GM12878 (cell line): ENCODE measurements at regions not wholly inside any gene's neighbourhood (a gene's known extent, or its start where the extent isn't known, plus 50 kb on each side); places are given as distances from the start of the nearest gene placed in this dataset.

Experiments used
- ATAC-seq: fragments of 200-7000 bp; cut with Tn5 transposase; 3 replicates; pipeline ENCODE4 v1.9.1; 2020; ENCODE audit warnings: mild to moderate bottlenecking, moderate library complexity
- BruUV-seq: library from RNA; stranded (reverse); fragments of 400-500 nt; replicated peaks from 2 replicates; lab custom pipeline; 2021; lab: Mats Ljungman, UMichigan
- CTCF ChIA-PET: fragments of 300-600 bp; sonication (Branson Sonifier 250); formaldehyde crosslinking; extraction: SDS; loops from one replicate; lab custom pipeline; 2021; ENCODE audit warnings: inconsistent platforms; lab: Yijun Ruan, JAX
- POLR2A ChIA-PET: fragments of 350-600 bp; formaldehyde crosslinking; extraction: SDS; loops from one replicate; lab custom pipeline; 2021; ENCODE audit warnings: inconsistent platforms; lab: Charles Lee
- RAD21 ChIA-PET: fragments of 300-600 bp; sonication (Branson Sonifier 250); formaldehyde crosslinking; loops from one replicate; lab custom pipeline; 2023; ENCODE audit warnings: antibody characterized with exemption; ENCODE audit not compliant: unreplicated experiment; lab: Charles Lee
- SMC1A ChIA-PET: fragments of 300-600 bp; sonication (Branson Sonifier 250); formaldehyde crosslinking; loops from one replicate; lab custom pipeline; 2023; ENCODE audit not compliant: unreplicated experiment, uncharacterized antibody; lab: Charles Lee
- DNase-seq: peaks from one replicate; pipeline ENCODE4 v3.0.0-alpha.2; 2011; ENCODE audit warnings: low read depth, low spot score
- FAIRE-seq: peaks from 3 replicates; lab custom pipeline; 2011; peaks lifted over from hg19 to GRCh38; lab: Jason Lieb, UNC
- H2AFZ ChIP-seq: 2 replicates; pipeline ENCODE4 v1.6.0; 2011; ENCODE audit warnings: low read depth, low read length, control low read depth; ENCODE audit not compliant: control insufficient read depth
- H3K27ac ChIP-seq: 2 replicates; pipeline ENCODE4 v1.5.1; 2011; ENCODE audit warnings: control low read depth; ENCODE audit not compliant: control insufficient read depth, insufficient read depth
- H3K27me3 ChIP-seq, 2 experiments: replicated peaks in 1 of 2; 2 replicates each; pipeline versions ENCODE4 v1.6.0 to v1.6.1; 2011; ENCODE audit warnings: low read length in 1 of 2; ENCODE audit not compliant: control insufficient read depth in 2 of 2, insufficient read depth in 2 of 2
- H3K36me3 ChIP-seq, 2 experiments: 2 replicates each; pipeline ENCODE4 v1.5.1; 2011; ENCODE audit warnings: low read length in 1 of 2; ENCODE audit not compliant: control insufficient read depth in 2 of 2, insufficient read depth in 2 of 2
- H3K4me1 ChIP-seq: 2 replicates; pipeline ENCODE4 v1.6.1; 2011; ENCODE audit warnings: mild to moderate bottlenecking, low read length, moderate library complexity, mixed read lengths; ENCODE audit not compliant: control insufficient read depth, insufficient read depth
- H3K4me2 ChIP-seq: 2 replicates; pipeline ENCODE4 v1.6.0; 2011; ENCODE audit warnings: control low read depth; ENCODE audit not compliant: control insufficient read depth, insufficient read depth
- H3K4me3 ChIP-seq: fragments of 200-600 bp; sonication (generic); 2 replicates; pipeline ENCODE4 v1.5.1; 2016
- H3K79me2 ChIP-seq: 2 replicates; pipeline ENCODE4 v1.6.0; 2011; ENCODE audit warnings: low read length; ENCODE audit not compliant: control insufficient read depth, insufficient read depth
- H3K9ac ChIP-seq: 2 replicates; pipeline ENCODE4 v1.8.0; 2011; ENCODE audit warnings: low read length, control low read depth, mixed read lengths; ENCODE audit not compliant: control insufficient read depth, insufficient read depth
- H3K9me3 ChIP-seq: replicated peaks from 3 replicates; pipeline ENCODE4 v1.5.1; 2011; ENCODE audit warnings: mild to moderate bottlenecking, low read length; ENCODE audit not compliant: control insufficient read depth, insufficient read depth
- H4K20me1 ChIP-seq: 2 replicates; pipeline ENCODE4 v1.6.0; 2011; ENCODE audit not compliant: control insufficient read depth, insufficient read depth
- MEF2A ChIP-seq: IDR thresholded peaks from 2 replicates; pipeline ENCODE4 v1.6.1; 2011; ENCODE audit warnings: low read depth, mild to moderate bottlenecking, low read length, moderate library complexity; ENCODE audit not compliant: insufficient read depth
- RAD51 ChIP-seq: fragments of 450-650 bp; IDR thresholded peaks from 2 replicates; pipeline ENCODE4 v1.6.1; 2016; ENCODE audit warnings: moderate library complexity, mild to moderate bottlenecking, inconsistent platforms
- SRF ChIP-seq, 2 experiments: IDR thresholded peaks; 2 replicates each; pipeline ENCODE4 v1.6.1; 2011; ENCODE audit warnings: low read depth in 2 of 2, low read length in 2 of 2, mild to moderate bottlenecking in 1 of 2, moderate library complexity in 1 of 2
- STAT3 ChIP-seq: IDR thresholded peaks from 2 replicates; pipeline ENCODE4 v1.6.1; 2011; ENCODE audit warnings: low read depth, low read length, improper control_type of control experiment
- ZBED1 ChIP-seq: IDR thresholded peaks from 2 replicates; pipeline ENCODE4 v1.6.1; 2016; ENCODE audit warnings: borderline replicate concordance
- WGBS: methylation state at CpG from one replicate; pipeline ENCODE4 v1.1.6; 2016; ENCODE audit warnings: low lambda C conversion rate; ENCODE audit not compliant: insufficient replicate concordance, insufficient coverage; ENCODE audit errors: missing lambda C conversion rate; 5-methylcytosine and 5-hydroxymethylcytosine counted together
- in situ Hi-C: fragments of 300-500 bp; cut with MboI; formaldehyde crosslinking; loops from 9 replicates; pipeline ENCODE4 v1.14.3; 2018; ENCODE audit warnings: mixed read lengths
- intact Hi-C: fragments of 100-400 bp; cut with micrococcal nuclease; formaldehyde crosslinking; loops from one replicate; pipeline ENCODE4 v1.14.2; 2022; ENCODE audit not compliant: unreplicated experiment
- TF ChIP-seq, protein P1 (sequence below): fragments of 450-650 bp; IDR thresholded peaks from 2 replicates; pipeline ENCODE4 v1.6.1; 2017; ENCODE audit warnings: mild to moderate bottlenecking, low read depth, inconsistent platforms; ENCODE audit not compliant: poor library complexity, severe bottlenecking
- TF ChIP-seq, protein P2 (sequence below): fragments of 150-350 bp; IDR thresholded peaks from 2 replicates; pipeline ENCODE4 v1.6.1; 2016; ENCODE audit warnings: low read depth, low read length
- TF ChIP-seq, protein P3 (sequence below): IDR thresholded peaks from 2 replicates; pipeline ENCODE4 v1.6.1; 2012; ENCODE audit warnings: low read depth, low read length, improper control_type of control experiment

DNA sequence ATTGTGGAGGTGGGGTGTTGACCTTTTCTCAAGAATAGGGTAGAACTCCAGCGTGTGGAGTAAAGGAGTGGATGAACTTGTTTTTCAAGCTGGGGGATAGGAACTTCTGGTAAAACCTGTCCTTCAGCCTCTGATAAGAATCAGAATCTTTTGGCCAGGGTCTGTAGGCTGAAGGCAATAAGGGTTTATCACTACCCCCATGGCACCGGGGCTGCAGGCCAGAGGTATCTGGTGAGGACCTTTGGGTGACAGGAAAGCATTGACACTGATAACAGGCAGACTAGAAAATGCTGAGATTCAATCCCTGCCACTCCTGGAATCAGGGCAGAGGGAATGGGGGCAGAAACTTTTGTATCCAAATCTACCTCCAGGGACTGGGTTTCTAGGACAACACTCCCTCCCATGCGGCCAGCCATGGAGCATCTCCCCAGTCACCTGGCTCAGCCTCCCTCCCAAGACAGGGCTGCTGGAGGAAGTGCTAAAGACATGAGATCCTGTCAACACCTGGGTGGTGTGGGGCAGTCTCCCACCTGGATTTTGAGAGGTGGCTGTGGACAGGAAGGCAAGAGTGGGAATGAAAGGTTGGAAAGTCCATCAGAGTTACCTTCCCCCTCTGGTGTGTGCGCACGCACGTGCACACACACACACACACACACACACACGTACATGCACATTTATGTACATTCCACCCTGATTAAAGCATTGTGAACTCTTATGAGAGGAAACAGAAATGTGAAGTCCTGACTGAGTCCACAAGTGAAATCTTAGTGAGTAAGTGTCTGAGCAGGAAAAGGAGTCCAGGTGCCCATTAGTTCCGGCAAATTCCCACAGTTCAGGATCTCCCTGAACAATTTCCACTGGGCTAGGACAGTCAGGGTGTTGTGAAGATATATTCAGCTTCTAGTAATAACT, 53.1 kb upstream of the MARCHF10 start:
- in situ Hi-C loops = no loop called here
- BruUV-seq = no TSS peak

DNA sequence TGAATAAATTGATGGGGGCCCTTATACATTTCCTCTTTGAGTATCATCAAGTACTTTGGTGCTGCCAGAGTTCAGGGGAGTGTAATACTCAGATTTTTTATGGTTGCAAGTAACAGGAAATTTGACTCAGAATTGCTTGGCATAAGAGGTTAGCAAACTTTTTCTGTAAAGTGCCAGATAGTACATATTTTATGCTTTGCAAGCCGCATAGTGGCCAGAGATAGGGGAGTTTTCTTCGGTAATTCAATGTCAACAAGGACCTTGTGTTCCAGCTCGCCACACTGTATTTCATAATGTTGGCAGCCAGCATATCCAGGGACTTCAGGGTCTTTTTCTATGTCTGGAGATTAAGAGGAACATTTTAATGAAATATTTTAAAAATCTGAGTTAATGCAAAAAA, 51.0 kb upstream of the MARCHF10 start:
- POLR2A ChIA-PET = no interaction called here
- BruUV-seq = no TSS peak
- CTCF ChIA-PET = no interaction called here
- no peak overlapping the region for H2AFZ ChIP-seq
- in situ Hi-C loops (no loop called here), intact Hi-C loops (no loop called here)
- WGBS = 48% methylated on average over 3 of the region's 3 CpGs
- H3K36me3 ChIP-seq = no peaks in the 10 kb centered on the region
- H3K27ac ChIP-seq = no peak overlapping the region
- no peak overlapping the region for H3K4me2 ChIP-seq
- H3K79me2 ChIP-seq = no peaks in the 10 kb centered on the region
- H4K20me1 ChIP-seq = no peaks in the 10 kb centered on the region
- TF ChIP-seq MEF2A (no peak), RAD51 (no peak)
- TF ChIP-seq, protein P1, sequence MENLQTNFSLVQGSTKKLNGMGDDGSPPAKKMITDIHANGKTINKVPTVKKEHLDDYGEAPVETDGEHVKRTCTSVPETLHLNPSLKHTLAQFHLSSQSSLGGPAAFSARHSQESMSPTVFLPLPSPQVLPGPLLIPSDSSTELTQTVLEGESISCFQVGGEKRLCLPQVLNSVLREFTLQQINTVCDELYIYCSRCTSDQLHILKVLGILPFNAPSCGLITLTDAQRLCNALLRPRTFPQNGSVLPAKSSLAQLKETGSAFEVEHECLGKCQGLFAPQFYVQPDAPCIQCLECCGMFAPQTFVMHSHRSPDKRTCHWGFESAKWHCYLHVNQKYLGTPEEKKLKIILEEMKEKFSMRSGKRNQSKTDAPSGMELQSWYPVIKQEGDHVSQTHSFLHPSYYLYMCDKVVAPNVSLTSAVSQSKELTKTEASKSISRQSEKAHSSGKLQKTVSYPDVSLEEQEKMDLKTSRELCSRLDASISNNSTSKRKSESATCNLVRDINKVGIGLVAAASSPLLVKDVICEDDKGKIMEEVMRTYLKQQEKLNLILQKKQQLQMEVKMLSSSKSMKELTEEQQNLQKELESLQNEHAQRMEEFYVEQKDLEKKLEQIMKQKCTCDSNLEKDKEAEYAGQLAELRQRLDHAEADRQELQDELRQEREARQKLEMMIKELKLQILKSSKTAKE = no peak
- TF ChIP-seq, protein P2, sequence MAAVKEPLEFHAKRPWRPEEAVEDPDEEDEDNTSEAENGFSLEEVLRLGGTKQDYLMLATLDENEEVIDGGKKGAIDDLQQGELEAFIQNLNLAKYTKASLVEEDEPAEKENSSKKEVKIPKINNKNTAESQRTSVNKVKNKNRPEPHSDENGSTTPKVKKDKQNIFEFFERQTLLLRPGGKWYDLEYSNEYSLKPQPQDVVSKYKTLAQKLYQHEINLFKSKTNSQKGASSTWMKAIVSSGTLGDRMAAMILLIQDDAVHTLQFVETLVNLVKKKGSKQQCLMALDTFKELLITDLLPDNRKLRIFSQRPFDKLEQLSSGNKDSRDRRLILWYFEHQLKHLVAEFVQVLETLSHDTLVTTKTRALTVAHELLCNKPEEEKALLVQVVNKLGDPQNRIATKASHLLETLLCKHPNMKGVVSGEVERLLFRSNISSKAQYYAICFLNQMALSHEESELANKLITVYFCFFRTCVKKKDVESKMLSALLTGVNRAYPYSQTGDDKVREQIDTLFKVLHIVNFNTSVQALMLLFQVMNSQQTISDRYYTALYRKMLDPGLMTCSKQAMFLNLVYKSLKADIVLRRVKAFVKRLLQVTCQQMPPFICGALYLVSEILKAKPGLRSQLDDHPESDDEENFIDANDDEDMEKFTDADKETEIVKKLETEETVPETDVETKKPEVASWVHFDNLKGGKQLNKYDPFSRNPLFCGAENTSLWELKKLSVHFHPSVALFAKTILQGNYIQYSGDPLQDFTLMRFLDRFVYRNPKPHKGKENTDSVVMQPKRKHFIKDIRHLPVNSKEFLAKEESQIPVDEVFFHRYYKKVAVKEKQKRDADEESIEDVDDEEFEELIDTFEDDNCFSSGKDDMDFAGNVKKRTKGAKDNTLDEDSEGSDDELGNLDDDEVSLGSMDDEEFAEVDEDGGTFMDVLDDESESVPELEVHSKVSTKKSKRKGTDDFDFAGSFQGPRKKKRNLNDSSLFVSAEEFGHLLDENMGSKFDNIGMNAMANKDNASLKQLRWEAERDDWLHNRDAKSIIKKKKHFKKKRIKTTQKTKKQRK = no peak
- SMC1A ChIA-PET = no interaction called here
- RAD21 ChIA-PET = no interaction called here
- no peaks in the 10 kb centered on the region for H3K9me3 ChIP-seq
- no peaks in the 10 kb centered on the region for H3K4me1 ChIP-seq
- no peak for DNase-seq
- no peak for ATAC-seq
- H3K4me3 ChIP-seq = no peak overlapping the region
- no peaks in the 10 kb centered on the region; a peak in 1 of 4 replicates for H3K27me3 ChIP-seq
- no peak for FAIRE-seq
- H3K9ac ChIP-seq = no peak overlapping the region

More for the DNA sequence above, 53.1 kb upstream of the MARCHF10 start:
- Histone ChIP-seq H3K79me2 (no peaks in the 10 kb centered on the region), H3K9ac (no peak overlapping the region), H3K9me3 (no peaks in the 10 kb centered on the region), H3K4me3 (no peak overlapping the region), H3K27ac (no peak overlapping the region), H3K36me3 (no peaks in the 10 kb centered on the region), H4K20me1 (no peaks in the 10 kb centered on the region), H2AFZ (no peak overlapping the region), H3K4me1 (no peaks in the 10 kb centered on the region), H3K27me3 (no peaks in the 10 kb centered on the region; a peak in 1 of 4 replicates), H3K4me2 (no peak overlapping the region)
- RAD21 ChIA-PET = no interaction called here
- WGBS = 28% methylated on average over 8 of the region's 8 CpGs
- CTCF ChIA-PET = no interaction called here
- DNase-seq = no peak
- POLR2A ChIA-PET = no interaction called here
- FAIRE-seq = no peak
- intact Hi-C loops = no loop called here
- no peak for ATAC-seq
- TF ChIP-seq, protein P3, sequence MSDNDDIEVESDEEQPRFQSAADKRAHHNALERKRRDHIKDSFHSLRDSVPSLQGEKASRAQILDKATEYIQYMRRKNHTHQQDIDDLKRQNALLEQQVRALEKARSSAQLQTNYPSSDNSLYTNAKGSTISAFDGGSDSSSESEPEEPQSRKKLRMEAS = no peak
- no peak for TF ChIP-seq SRF (IDR thresholded peaks at IDR 0.05; ENCODE audit: low read depth in 2 of 2, low read length in 2 of 2)
- no peak for TF ChIP-seq ZBED1
- no peak for TF ChIP-seq STAT3
- SMC1A ChIA-PET = no interaction called here
